ENCODE measurements at regions not wholly inside any gene's neighbourhood (a gene's known extent, or its start where the extent isn't known, plus 50 kb on each side); places are given as distances from the start of the nearest gene placed in this dataset.

- Histone ChIP-seq H3K9me2 (replicated peaks; ENCODE audit: control insufficient read depth, low read length) (no peaks in the 10 kb centered on the region), H3K4me3 (ENCODE audit: low read length) (no peak overlapping the region), H3K4me1 (ENCODE audit: control insufficient read depth, low read length) (no peaks in the 10 kb centered on the region), H3K36me3 (ENCODE audit: control insufficient read depth, low read length) (no peaks in the 10 kb centered on the region), H3K9me3 (ENCODE audit: control insufficient read depth, insufficient read depth, low read length) (no peaks in the 10 kb centered on the region), H3K27ac (ENCODE audit: low read depth, low read length) (no peak overlapping the region), H4K20me1 (ENCODE audit: control insufficient read depth, insufficient read depth, low read depth, low read length) (no peaks in the 10 kb centered on the region), H3F3A (ENCODE audit: control insufficient read depth, insufficient read depth) (no peaks in the 10 kb centered on the region), H3K27me3 (ENCODE audit: control insufficient read depth, low read length) (0 out of 2 replicates have a peak, but pooled peaks cover 6% of the 10 kb centered on the region), H3K79me2 (ENCODE audit: control insufficient read depth, low read length) (no peaks in the 10 kb centered on the region), H3K4me2 (ENCODE audit: low read length) (no peak overlapping the region)
- TF ChIP-seq EZH2phosphoT487 (IDR thresholded peaks at IDR 0.05; ENCODE audit: borderline replicate concordance, low read length), result no peak
- TF ChIP-seq CTCF (IDR thresholded peaks at IDR 0.05; ENCODE audit: low read depth, low read length, poor library complexity, severe bottlenecking), result no peak
Measured at GRCh38 chr6:33880104-33880678, 76.4 kb upstream of the MLN start.

GRCh38 chr6:33878562-33878961 lies 74.8 kb upstream of the MLN start:
- H3K9me3 ChIP-seq (ENCODE audit: control insufficient read depth, insufficient read depth, low read length), result no peaks in the 10 kb centered on the region
- TF ChIP-seq EZH2phosphoT487 (IDR thresholded peaks at IDR 0.05; ENCODE audit: borderline replicate concordance, low read length) (no peak), CTCF (IDR thresholded peaks at IDR 0.05; ENCODE audit: low read depth, low read length, poor library complexity, severe bottlenecking) (no peak)
- H3K27ac ChIP-seq (ENCODE audit: low read depth, low read length), result no peak overlapping the region
- H3F3A ChIP-seq (ENCODE audit: control insufficient read depth, insufficient read depth), result no peaks in the 10 kb centered on the region
- no peaks in the 10 kb centered on the region for H4K20me1 ChIP-seq (ENCODE audit: control insufficient read depth, insufficient read depth, low read depth, low read length)
- H3K4me1 ChIP-seq (ENCODE audit: control insufficient read depth, low read length), result no peaks in the 10 kb centered on the region
- H3K4me2 ChIP-seq (ENCODE audit: low read length), result no peak overlapping the region
- no peaks in the 10 kb centered on the region for H3K9me2 ChIP-seq (replicated peaks; ENCODE audit: control insufficient read depth, low read length)
- no peaks in the 10 kb centered on the region for H3K79me2 ChIP-seq (ENCODE audit: control insufficient read depth, low read length)
- 0 out of 2 replicates have a peak, but pooled peaks cover 6% of the 10 kb centered on the region for H3K27me3 ChIP-seq (ENCODE audit: control insufficient read depth, low read length)
- no peak overlapping the region for H3K4me3 ChIP-seq (ENCODE audit: low read length)
- no peaks in the 10 kb centered on the region for H3K36me3 ChIP-seq (ENCODE audit: control insufficient read depth, low read length)

GRCh38 chr6:33877982-33878535 lies 74.3 kb upstream of the MLN start:
- Histone ChIP-seq H3K27ac (ENCODE audit: low read depth, low read length) (no peak overlapping the region), H4K20me1 (ENCODE audit: control insufficient read depth, insufficient read depth, low read depth, low read length) (no peaks in the 10 kb centered on the region), H3K79me2 (ENCODE audit: control insufficient read depth, low read length) (no peaks in the 10 kb centered on the region), H3K27me3 (ENCODE audit: control insufficient read depth, low read length) (0 out of 2 replicates have a peak, but pooled peaks cover 6% of the 10 kb centered on the region), H3K36me3 (ENCODE audit: control insufficient read depth, low read length) (no peaks in the 10 kb centered on the region), H3K9me2 (replicated peaks; ENCODE audit: control insufficient read depth, low read length) (no peaks in the 10 kb centered on the region), H3F3A (ENCODE audit: control insufficient read depth, insufficient read depth) (no peaks in the 10 kb centered on the region), H3K4me1 (ENCODE audit: control insufficient read depth, low read length) (no peaks in the 10 kb centered on the region), H3K9me3 (ENCODE audit: control insufficient read depth, insufficient read depth, low read length) (no peaks in the 10 kb centered on the region), H3K4me2 (ENCODE audit: low read length) (no peak overlapping the region), H3K4me3 (ENCODE audit: low read length) (no peak overlapping the region)
- no peak for TF ChIP-seq CTCF (IDR thresholded peaks at IDR 0.05; ENCODE audit: low read depth, low read length, poor library complexity, severe bottlenecking)
- no peak for TF ChIP-seq EZH2phosphoT487 (IDR thresholded peaks at IDR 0.05; ENCODE audit: borderline replicate concordance, low read length)
